ENCODE measurements at regions not wholly inside any gene's neighbourhood (a gene's known extent, or its start where the extent isn't known, plus 50 kb on each side); places are given as distances from the start of the nearest gene placed in this dataset.

- no peak for TF ChIP-seq EZH2 (IDR thresholded peaks at IDR 0.05)
- no peak for TF ChIP-seq POLR2AphosphoS5 (IDR thresholded peaks at IDR 0.05; ENCODE audit: borderline replicate concordance, low read depth, low read length)
- TF ChIP-seq FOXP2 (optimal IDR thresholded peaks at IDR 0.05; ENCODE audit: control extremely low read depth, extremely low read length, insufficient read depth), result no peak
These were observed 61.6 kb downstream of the KLHDC7A start for GRCh38 chr1:18542351-18542750.
